K562 (cell line): ENCODE measurements at regions not wholly inside any gene's neighbourhood (a gene's known extent, or its start where the extent isn't known, plus 50 kb on each side); places are given as distances from the start of the nearest gene placed in this dataset.
A peak's percentile ranks its signal among the peaks of the same experiment; 100 is the strongest.

Experiments
- ATAC-seq: fragments of 200-7000 bp; cut with Tn5 transposase; 3 replicates; pipeline ENCODE4 v1.9.1; 2020; ENCODE audit warnings: moderate library complexity
- BruUV-seq: library from RNA; stranded (reverse); fragments of 400-500 nt; replicated peaks from 2 replicates; lab custom pipeline; 2021; lab: Mats Ljungman, UMichigan
- CTCF ChIA-PET: fragments of 300-600 bp; formaldehyde crosslinking; extraction: SDS; loops from one replicate; lab custom pipeline; 2021; ENCODE audit warnings: low intra/inter-chr PET ratio; lab: Yijun Ruan, JAX
- POLR2A ChIA-PET: fragments of 300-600, 350-650 bp; sonication (Branson Sonifier 250); formaldehyde crosslinking; extraction: SDS; loops from one replicate; lab custom pipeline; 2021; ENCODE audit warnings: antibody characterized with exemption, inconsistent platforms; lab: Yijun Ruan, JAX
- DNase-seq, 4 experiments: peaks; one replicate each; pipeline versions ENCODE4 v3.0.0 to v3.0.0-alpha.2; 2011 to 2018; ENCODE audit warnings: low spot score in 3 of 4, mixed read lengths in 3 of 4; ENCODE audit errors: extremely low read depth in 1 of 4
- FAIRE-seq: peaks from 2 replicates; lab custom pipeline; 2011; peaks lifted over from hg19 to GRCh38; lab: Jason Lieb, UNC
- H2AFZ ChIP-seq: 2 replicates; pipeline ENCODE4 v1.6.0; 2011; ENCODE audit warnings: low read depth, low read length, control low read depth, inconsistent platforms
- H3K27ac ChIP-seq: fragments of 200-600 bp; 3 replicates; pipeline ENCODE4 v1.8.0; 2011; ENCODE audit warnings: low read depth, mild to moderate bottlenecking, control low read depth, inconsistent platforms, low read length, moderate library complexity, mixed read lengths; ENCODE audit errors: extremely low read depth
- H3K27me3 ChIP-seq, 2 experiments: fragments of 300-600 bp in 1 of 2; 2 replicates in 1 of 2; 3 replicates in 1 of 2; pipeline versions ENCODE4 v1.6.0 to v1.8.0; 2011; ENCODE audit warnings: inconsistent platforms in 2 of 2, low read length in 2 of 2, mild to moderate bottlenecking in 1 of 2, mixed read lengths in 1 of 2, moderate library complexity in 1 of 2; ENCODE audit not compliant: control insufficient read depth in 2 of 2, insufficient read depth in 2 of 2
- H3K36me3 ChIP-seq: fragments of 300-600 bp; 3 replicates; pipeline ENCODE4 v1.8.0; 2011; ENCODE audit warnings: mild to moderate bottlenecking, low read length, inconsistent platforms; ENCODE audit not compliant: control insufficient read depth, insufficient read depth
- H3K4me1 ChIP-seq, 2 experiments: fragments of 200-600 bp in 1 of 2; replicated peaks in 1 of 2; 2 replicates in 1 of 2; 3 replicates in 1 of 2; pipeline versions ENCODE4 v1.5.1 to v1.8.0; 2011; ENCODE audit warnings: inconsistent platforms in 2 of 2, low read length in 2 of 2, mild to moderate bottlenecking in 1 of 2, mixed read lengths in 1 of 2, moderate library complexity in 1 of 2; ENCODE audit not compliant: control insufficient read depth in 2 of 2, insufficient read depth in 2 of 2
- H3K4me2 ChIP-seq: 2 replicates; pipeline ENCODE4 v1.6.1; 2011; ENCODE audit warnings: low read length, control low read depth, inconsistent platforms, mixed read lengths; ENCODE audit not compliant: insufficient read depth
- H3K4me3 ChIP-seq: fragments of 200-600 bp; sonication (generic), shearing (Covaris generic); 2 replicates; pipeline ENCODE4 v1.5.1; 2016; ENCODE audit warnings: control low read depth, inconsistent platforms
- H3K79me2 ChIP-seq: fragments of 200-600 bp; 3 replicates; pipeline ENCODE4 v1.8.0; 2011; ENCODE audit warnings: low read length, inconsistent platforms; ENCODE audit not compliant: control insufficient read depth, insufficient read depth
- H3K9ac ChIP-seq, 2 experiments: 2 replicates each; pipeline versions ENCODE4 v1.6.0 to v1.6.1; 2011; ENCODE audit warnings: low read depth in 2 of 2, low read length in 2 of 2, control low read depth in 1 of 2, inconsistent platforms in 1 of 2, mild to moderate bottlenecking in 1 of 2, mixed read lengths in 1 of 2; ENCODE audit not compliant: insufficient read depth in 1 of 2
- H3K9me1 ChIP-seq: one replicate; pipeline ENCODE4 v1.6.0; 2011; ENCODE audit warnings: inconsistent platforms, mild to moderate bottlenecking, low read length, moderate library complexity; ENCODE audit not compliant: control insufficient read depth, insufficient read depth
- H3K9me3 ChIP-seq: replicated peaks from 2 replicates; pipeline ENCODE4 v1.5.1; 2011; ENCODE audit warnings: low read depth, low read length, inconsistent platforms; ENCODE audit not compliant: control insufficient read depth, insufficient read depth
- H4K20me1 ChIP-seq: replicated peaks from 2 replicates; pipeline ENCODE4 v1.6.1; 2011; ENCODE audit warnings: low read length, inconsistent platforms, mixed read lengths; ENCODE audit not compliant: control insufficient read depth, insufficient read depth
- ARID2 ChIP-seq: fragments of 450-650 bp; IDR thresholded peaks from 2 replicates; pipeline ENCODE4 v1.6.1; 2017; ENCODE audit warnings: antibody characterized with exemption, mild to moderate bottlenecking
- BRCA1 ChIP-seq, 2 experiments: fragments of 450-650 bp in 1 of 2; sonication (generic) in 1 of 2; formaldehyde crosslinking in 1 of 2; IDR thresholded peaks; 2 replicates each; pipeline versions ENCODE4 v1.5.0 to v1.6.1; 2017 to 2020; ENCODE audit warnings: mild to moderate bottlenecking in 1 of 2, missing genetic modification reagents in 1 of 2
- GABPB2 ChIP-seq: fragments of 250-450 bp; sonication (Bioruptor Pico); conservative IDR thresholded peaks from 2 replicates; pipeline ENCODE4 v1.5.1; 2021; ENCODE audit warnings: mild to moderate bottlenecking
- GATAD2B ChIP-seq: fragments of 450-650 bp; IDR thresholded peaks from 2 replicates; pipeline ENCODE4 v1.6.1; 2017; ENCODE audit warnings: mild to moderate bottlenecking, borderline replicate concordance
- NR2C1 ChIP-seq, 2 experiments: fragments of 450-650 bp; IDR thresholded peaks; 2 replicates each; pipeline ENCODE4 v1.6.1; 2017; ENCODE audit warnings: mild to moderate bottlenecking in 2 of 2, antibody characterized with exemption in 1 of 2, inconsistent platforms in 1 of 2, missing compliant biosample characterization in 1 of 2, missing genetic modification characterization in 1 of 2
- PHTF2 ChIP-seq: fragments of 250-450 bp; sonication (Bioruptor Pico); IDR thresholded peaks from 2 replicates; pipeline ENCODE4 v1.5.0; 2021; ENCODE audit warnings: mild to moderate bottlenecking
- STAG1 ChIP-seq: sonication (generic); formaldehyde crosslinking; IDR thresholded peaks from 2 replicates; pipeline ENCODE4 v1.5.0; 2020; ENCODE audit warnings: missing genetic modification reagents, borderline replicate concordance
- WGBS: fragments of 100-300 bp; shearing (Covaris generic); methylation state at CpG from one replicate; pipeline ENCODE4 v1.1.6; 2016; ENCODE audit warnings: low coverage, mixed read lengths; ENCODE audit not compliant: insufficient coverage; ENCODE audit errors: missing lambda C conversion rate; 5-methylcytosine and 5-hydroxymethylcytosine counted together
- in situ Hi-C: fragments of 300-500 bp; cut with MboI; formaldehyde crosslinking; loops from 4 replicates; pipeline ENCODE4 v1.15.0; 2018; ENCODE audit warnings: inconsistent platforms, mixed read lengths
- intact Hi-C: fragments of 100-400 bp; cut with micrococcal nuclease; formaldehyde crosslinking; loops from 2 replicates; pipeline ENCODE4 v1.14.2; 2022
- TF ChIP-seq, protein P1 (sequence below), 2 experiments: IDR thresholded peaks in 1 of 2; conservative IDR thresholded peaks in 1 of 2; 2 replicates each; pipeline ENCODE4 v1.6.1; 2016; ENCODE audit warnings: low read depth in 2 of 2, mild to moderate bottlenecking in 1 of 2, missing compliant biosample characterization in 1 of 2, missing genetic modification characterization in 1 of 2, moderate library complexity in 1 of 2
- TF ChIP-seq, protein P2 (sequence below): fragments of 250-450 bp; sonication (Bioruptor Pico); IDR thresholded peaks from 2 replicates; pipeline ENCODE4 v1.8.0; 2022; ENCODE audit warnings: moderate library complexity, mild to moderate bottlenecking, inconsistent platforms
- TF ChIP-seq, protein P3 (sequence below): IDR thresholded peaks from 2 replicates; pipeline ENCODE4 v1.6.1; 2011; ENCODE audit not compliant: insufficient read length; ENCODE audit errors: extremely low read depth
- TF ChIP-seq, protein P4 (sequence below): sonication (generic); IDR thresholded peaks from 2 replicates; pipeline ENCODE4 v1.6.1; 2016
- TF ChIP-seq, protein P5 (sequence below): fragments of 250-450 bp; sonication (Bioruptor Pico); IDR thresholded peaks from 2 replicates; pipeline ENCODE4 v1.4.0; 2020; ENCODE audit warnings: mild to moderate bottlenecking, moderate library complexity

DNA sequence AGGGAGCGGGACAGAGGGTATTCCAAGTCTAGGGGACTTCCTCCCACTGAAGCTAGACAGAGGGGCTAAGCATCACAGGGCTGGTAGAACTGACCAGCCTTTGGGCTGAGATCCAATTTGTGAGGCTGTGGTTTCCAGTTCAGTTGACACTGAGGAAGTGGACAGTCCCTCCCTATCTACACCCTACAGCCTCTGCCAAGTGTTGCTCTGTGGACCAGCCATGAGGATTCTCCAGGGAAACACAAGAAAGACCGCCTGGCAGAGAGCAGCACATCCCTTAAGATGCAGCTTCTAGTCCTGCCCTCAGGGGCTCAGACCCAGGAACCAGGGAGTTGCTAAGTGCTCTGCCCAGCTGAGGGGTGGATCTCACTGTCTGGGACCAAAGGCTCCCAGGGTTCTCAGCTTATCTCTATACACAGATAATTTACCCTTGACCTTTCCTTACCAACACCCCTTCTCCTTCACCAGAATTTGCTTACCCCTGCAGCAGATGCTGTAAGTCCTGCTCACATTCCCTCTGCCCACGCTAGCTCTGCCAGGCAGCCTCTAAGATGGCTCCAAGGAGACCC lies 252.0 kb downstream of the SKIDA1 start:
- no peaks in the 10 kb centered on the region for H3K79me2 ChIP-seq
- in situ Hi-C loops: loop anchor here (5.0 kb wide), 2 partner anchors 196 to 401 kb away; no protein-coding TSS in a partner anchor
- ChIA-PET POLR2A (no interaction called here), CTCF (no interaction called here)
- peak overlapping the region; percentile 24 for H3K4me2 ChIP-seq
- FAIRE-seq (no peak), ATAC-seq (peak; percentile 73), DNase-seq (peak; percentile 20 to 35 (median 23))
- intact Hi-C loops: no loop called here
- peak overlapping the region; percentile 19; the same call in 1 of the 3 replicates for H3K27ac ChIP-seq
- no peaks in the 10 kb centered on the region for H4K20me1 ChIP-seq
- no peaks in the 10 kb centered on the region for H3K36me3 ChIP-seq
- H3K4me1 ChIP-seq: peaks cover 0 to 13% of the 10 kb centered on the region in 2 experiments; a peak in 3 of 5 replicates
- H3K4me3 ChIP-seq: no peak overlapping the region
- 22% methylated on average over 3 of the region's 3 CpGs for WGBS
- H3K9me3 ChIP-seq: no peaks in the 10 kb centered on the region
- no peaks in the 10 kb centered on the region for H3K27me3 ChIP-seq
- no peak overlapping the region for H3K9ac ChIP-seq
- BruUV-seq: no TSS peak
- peak overlapping the region; percentile 25; the same call in 1 of the 2 replicates for H2AFZ ChIP-seq
- no peaks in the 10 kb centered on the region for H3K9me1 ChIP-seq
- TF ChIP-seq STAG1 (CRISPR knock-in tag) (no peak), GATAD2B (no peak), NR2C1 (IDR thresholded peaks at IDR 0.05) (peak; percentile 43; the same call in 1 of the 2 replicates), NR2C1 (tag; IDR thresholded peaks at IDR 0.05) (peak; percentile 56; the same call in 1 of the 2 replicates), GABPB2 (CRISPR knock-in tag) (no peak), PHTF2 (CRISPR knock-in tag) (no peak), ARID2 (no peak), BRCA1 (IDR thresholded peaks at IDR 0.05) (no peak), BRCA1 (CRISPR knock-in tag; IDR thresholded peaks at IDR 0.05) (no peak)
- TF ChIP-seq, protein P1, sequence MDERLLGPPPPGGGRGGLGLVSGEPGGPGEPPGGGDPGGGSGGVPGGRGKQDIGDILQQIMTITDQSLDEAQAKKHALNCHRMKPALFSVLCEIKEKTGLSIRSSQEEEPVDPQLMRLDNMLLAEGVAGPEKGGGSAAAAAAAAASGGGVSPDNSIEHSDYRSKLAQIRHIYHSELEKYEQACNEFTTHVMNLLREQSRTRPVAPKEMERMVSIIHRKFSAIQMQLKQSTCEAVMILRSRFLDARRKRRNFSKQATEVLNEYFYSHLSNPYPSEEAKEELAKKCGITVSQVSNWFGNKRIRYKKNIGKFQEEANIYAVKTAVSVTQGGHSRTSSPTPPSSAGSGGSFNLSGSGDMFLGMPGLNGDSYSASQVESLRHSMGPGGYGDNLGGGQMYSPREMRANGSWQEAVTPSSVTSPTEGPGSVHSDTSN (CRISPR knock-in tag; IDR thresholded peaks at IDR 0.05; ENCODE audit: low read depth): no peak
- TF ChIP-seq, protein P1 (tag; conservative IDR thresholded peaks at IDR 0.05; ENCODE audit: low read depth): no peak
- TF ChIP-seq, protein P2, sequence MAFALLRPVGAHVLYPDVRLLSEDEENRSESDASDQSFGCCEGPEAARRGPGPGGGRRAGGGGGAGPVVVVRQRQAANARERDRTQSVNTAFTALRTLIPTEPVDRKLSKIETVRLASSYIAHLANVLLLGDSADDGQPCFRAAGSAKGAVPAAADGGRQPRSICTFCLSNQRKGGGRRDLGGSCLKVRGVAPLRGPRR (CRISPR knock-in tag): no peak
- TF ChIP-seq, protein P3, sequence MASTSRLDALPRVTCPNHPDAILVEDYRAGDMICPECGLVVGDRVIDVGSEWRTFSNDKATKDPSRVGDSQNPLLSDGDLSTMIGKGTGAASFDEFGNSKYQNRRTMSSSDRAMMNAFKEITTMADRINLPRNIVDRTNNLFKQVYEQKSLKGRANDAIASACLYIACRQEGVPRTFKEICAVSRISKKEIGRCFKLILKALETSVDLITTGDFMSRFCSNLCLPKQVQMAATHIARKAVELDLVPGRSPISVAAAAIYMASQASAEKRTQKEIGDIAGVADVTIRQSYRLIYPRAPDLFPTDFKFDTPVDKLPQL: no peak
- TF ChIP-seq, protein P4, sequence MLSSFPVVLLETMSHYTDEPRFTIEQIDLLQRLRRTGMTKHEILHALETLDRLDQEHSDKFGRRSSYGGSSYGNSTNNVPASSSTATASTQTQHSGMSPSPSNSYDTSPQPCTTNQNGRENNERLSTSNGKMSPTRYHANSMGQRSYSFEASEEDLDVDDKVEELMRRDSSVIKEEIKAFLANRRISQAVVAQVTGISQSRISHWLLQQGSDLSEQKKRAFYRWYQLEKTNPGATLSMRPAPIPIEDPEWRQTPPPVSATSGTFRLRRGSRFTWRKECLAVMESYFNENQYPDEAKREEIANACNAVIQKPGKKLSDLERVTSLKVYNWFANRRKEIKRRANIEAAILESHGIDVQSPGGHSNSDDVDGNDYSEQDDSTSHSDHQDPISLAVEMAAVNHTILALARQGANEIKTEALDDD: peak; percentile 29
- TF ChIP-seq, protein P5, sequence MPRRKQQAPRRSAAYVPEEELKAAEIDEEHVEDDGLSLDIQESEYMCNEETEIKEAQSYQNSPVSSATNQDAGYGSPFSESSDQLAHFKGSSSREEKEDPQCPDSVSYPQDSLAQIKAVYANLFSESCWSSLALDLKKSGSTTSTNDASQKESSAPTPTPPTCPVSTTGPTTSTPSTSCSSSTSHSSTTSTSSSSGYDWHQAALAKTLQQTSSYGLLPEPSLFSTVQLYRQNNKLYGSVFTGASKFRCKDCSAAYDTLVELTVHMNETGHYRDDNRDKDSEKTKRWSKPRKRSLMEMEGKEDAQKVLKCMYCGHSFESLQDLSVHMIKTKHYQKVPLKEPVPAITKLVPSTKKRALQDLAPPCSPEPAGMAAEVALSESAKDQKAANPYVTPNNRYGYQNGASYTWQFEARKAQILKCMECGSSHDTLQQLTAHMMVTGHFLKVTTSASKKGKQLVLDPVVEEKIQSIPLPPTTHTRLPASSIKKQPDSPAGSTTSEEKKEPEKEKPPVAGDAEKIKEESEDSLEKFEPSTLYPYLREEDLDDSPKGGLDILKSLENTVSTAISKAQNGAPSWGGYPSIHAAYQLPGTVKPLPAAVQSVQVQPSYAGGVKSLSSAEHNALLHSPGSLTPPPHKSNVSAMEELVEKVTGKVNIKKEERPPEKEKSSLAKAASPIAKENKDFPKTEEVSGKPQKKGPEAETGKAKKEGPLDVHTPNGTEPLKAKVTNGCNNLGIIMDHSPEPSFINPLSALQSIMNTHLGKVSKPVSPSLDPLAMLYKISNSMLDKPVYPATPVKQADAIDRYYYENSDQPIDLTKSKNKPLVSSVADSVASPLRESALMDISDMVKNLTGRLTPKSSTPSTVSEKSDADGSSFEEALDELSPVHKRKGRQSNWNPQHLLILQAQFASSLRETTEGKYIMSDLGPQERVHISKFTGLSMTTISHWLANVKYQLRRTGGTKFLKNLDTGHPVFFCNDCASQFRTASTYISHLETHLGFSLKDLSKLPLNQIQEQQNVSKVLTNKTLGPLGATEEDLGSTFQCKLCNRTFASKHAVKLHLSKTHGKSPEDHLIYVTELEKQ (CRISPR knock-in tag): no peak
